ENCODE measurements at regions not wholly inside any gene's neighbourhood (a gene's known extent, or its start where the extent isn't known, plus 50 kb on each side); places are given as distances from the start of the nearest gene placed in this dataset.

DNA sequence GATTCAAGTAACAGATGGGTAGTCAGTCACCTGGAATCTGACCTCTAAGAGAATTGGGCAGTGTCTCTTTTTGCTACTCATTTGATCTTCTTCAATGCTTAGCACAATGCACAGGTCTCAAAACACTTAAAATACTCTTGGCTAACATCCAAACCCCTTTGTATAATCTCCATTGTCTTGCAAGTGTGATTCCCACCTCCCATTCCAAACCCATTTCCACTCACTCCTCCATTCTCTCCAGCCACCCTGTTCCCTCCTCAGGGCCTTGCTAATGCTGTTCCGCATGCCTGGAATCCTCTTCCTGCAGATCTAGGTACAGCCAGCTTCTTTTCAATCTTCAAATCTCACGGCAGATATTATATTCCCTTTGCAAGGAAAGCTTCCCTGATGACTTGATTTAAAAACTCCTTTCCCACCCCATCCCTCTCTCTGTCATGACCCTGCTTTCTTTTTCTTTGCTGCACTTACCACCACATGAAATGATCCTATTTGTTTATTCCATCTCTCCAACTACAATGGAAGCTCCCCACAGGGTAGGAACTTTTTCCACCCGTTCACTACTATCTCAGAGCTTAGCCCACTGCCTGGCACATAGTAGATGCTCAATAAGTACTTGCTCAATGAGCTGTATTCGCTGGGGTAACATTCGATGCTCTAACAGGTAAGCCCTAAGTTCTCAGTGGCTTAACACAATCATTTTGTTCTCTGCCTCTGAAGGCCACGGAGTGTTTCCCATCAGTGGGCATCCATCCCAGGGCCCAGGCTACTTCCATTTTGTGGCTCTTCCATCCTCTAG lies 121.7 kb downstream of the MN1 start:
- no peak overlapping the region for H3K4me3 ChIP-seq (ENCODE audit: control insufficient read depth, low read depth, low read length)
- DNase-seq (ENCODE audit: low read depth) = no peak

DNA sequence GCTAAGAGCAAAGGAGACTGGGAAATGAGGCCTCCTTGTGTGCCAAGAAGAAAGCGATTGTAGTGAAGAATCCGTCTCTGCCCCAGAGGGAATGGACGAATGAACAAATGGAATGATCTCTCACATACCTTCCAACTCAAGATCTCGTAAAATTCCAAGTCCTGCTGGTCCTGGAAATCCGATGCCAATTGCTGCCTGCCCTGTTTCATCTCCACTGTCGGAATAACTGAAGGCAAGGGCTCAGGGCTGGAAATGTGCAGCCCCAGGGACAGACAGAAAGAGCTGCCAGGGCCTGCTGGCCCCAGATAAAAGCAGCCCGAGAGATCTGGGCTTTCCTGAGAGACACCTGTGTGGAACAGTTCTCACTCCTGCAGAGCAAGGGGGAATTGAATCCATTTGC lies 120.9 kb downstream of the MN1 start:
- TF ChIP-seq, protein P1, sequence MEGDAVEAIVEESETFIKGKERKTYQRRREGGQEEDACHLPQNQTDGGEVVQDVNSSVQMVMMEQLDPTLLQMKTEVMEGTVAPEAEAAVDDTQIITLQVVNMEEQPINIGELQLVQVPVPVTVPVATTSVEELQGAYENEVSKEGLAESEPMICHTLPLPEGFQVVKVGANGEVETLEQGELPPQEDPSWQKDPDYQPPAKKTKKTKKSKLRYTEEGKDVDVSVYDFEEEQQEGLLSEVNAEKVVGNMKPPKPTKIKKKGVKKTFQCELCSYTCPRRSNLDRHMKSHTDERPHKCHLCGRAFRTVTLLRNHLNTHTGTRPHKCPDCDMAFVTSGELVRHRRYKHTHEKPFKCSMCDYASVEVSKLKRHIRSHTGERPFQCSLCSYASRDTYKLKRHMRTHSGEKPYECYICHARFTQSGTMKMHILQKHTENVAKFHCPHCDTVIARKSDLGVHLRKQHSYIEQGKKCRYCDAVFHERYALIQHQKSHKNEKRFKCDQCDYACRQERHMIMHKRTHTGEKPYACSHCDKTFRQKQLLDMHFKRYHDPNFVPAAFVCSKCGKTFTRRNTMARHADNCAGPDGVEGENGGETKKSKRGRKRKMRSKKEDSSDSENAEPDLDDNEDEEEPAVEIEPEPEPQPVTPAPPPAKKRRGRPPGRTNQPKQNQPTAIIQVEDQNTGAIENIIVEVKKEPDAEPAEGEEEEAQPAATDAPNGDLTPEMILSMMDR (conservative IDR thresholded peaks at IDR 0.05; ENCODE audit: control insufficient read depth, insufficient read depth, low read depth, low read length) = no peak

More for the DNA sequence above, 121.7 kb downstream of the MN1 start:
- TF ChIP-seq, protein P1 (conservative IDR thresholded peaks at IDR 0.05; ENCODE audit: control insufficient read depth, insufficient read depth, low read depth, low read length) = no peak

DNA sequence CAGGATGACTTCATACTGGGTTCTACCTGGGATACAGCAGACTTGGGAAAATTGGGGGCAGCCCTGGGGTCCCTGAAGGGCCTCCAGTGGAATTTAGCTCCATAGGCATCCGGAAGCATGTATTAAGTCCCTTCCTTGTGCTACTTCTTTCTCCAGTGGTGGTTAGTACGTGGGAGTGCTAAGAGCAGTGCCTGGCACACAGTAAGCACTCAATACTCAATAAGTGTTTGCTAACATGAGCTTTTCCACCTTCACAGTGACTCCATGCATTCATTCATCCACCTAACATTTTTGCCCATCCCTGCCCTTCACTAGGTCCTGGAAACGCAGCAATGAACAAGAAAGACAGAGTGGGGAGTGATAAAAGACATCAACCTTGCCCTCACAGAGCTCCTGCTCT lies 120.5 kb downstream of the MN1 start:
- no peak overlapping the region for H3K4me3 ChIP-seq (ENCODE audit: control insufficient read depth, low read depth, low read length)
- no peak for DNase-seq (ENCODE audit: low read depth)
- TF ChIP-seq, protein P1 (conservative IDR thresholded peaks at IDR 0.05; ENCODE audit: control insufficient read depth, insufficient read depth, low read depth, low read length) = no peak

More for the DNA sequence above, 120.9 kb downstream of the MN1 start:
- DNase-seq (ENCODE audit: low read depth) = no peak
- H3K4me3 ChIP-seq (ENCODE audit: control insufficient read depth, low read depth, low read length) = no peak overlapping the region

DNA sequence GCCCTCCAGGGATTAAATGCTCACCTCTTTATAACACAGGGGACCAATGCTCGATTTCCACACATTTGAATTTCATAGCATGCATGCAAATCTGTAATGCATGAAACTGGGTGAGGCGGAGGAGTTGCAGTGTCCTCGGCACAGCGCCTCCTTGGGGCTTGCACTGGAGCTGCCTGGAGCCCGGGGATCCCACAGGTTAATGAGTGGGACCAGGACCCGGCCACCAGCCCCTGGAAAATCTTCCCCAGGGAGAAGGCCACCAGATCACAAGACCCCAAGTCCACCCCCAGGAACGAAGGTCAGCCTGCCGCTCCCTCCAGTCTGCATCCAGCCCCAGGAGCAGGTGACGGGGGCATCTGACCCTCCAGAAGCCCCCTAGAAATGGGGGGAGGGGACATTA lies 119.1 kb downstream of the MN1 start:
- no peak overlapping the region for H3K4me3 ChIP-seq (ENCODE audit: control insufficient read depth, low read depth, low read length)
- DNase-seq (ENCODE audit: low read depth) = no peak
- TF ChIP-seq, protein P1 (conservative IDR thresholded peaks at IDR 0.05; ENCODE audit: control insufficient read depth, insufficient read depth, low read depth, low read length) = peak; percentile 1

DNA sequence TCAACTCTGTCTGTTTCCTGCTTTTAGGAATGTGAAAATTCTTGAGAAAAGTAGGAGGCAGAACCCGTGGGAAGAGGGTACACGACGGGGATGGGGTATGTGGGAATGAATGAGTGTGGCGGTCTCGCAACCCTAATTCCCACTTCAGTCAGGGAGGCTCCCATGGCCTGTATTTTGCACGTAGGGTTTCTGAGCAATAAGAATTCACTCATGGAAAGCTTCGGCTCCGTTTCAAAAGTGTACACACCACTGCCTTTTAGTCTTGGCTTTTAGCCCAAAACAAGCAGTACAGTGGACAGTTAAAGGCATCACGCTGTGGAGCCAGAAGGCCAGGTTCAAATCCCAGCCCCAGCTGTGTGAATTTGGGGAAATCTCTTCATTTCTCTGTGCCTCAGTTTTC lies 116.7 kb downstream of the MN1 start:
- no peak overlapping the region for H3K4me3 ChIP-seq (ENCODE audit: control insufficient read depth, low read depth, low read length)
- DNase-seq (ENCODE audit: low read depth) = no peak
- TF ChIP-seq, protein P1 (conservative IDR thresholded peaks at IDR 0.05; ENCODE audit: control insufficient read depth, insufficient read depth, low read depth, low read length) = no peak

DNA sequence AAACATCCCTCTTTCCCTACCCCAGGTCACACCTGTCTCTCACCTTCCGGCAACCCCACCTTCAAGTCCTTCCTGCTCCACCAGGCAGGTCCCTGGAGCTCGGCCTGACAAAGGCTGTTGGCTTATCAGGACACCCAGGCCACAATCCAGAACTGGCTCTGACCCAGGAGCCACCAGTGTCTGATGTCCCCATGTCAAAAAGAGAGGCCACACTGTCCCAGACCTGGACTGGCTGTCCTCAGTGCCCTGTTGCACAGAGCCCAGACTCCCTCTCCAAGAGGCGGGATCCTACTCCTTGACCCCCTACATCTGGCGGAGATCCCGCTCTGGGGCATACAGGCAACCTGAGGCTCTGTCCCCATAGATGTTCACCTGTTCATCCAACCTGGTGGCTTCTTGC lies 116.0 kb downstream of the MN1 start:
- TF ChIP-seq, protein P1 (conservative IDR thresholded peaks at IDR 0.05; ENCODE audit: control insufficient read depth, insufficient read depth, low read depth, low read length) = no peak
- no peak for DNase-seq (ENCODE audit: low read depth)
- no peak overlapping the region for H3K4me3 ChIP-seq (ENCODE audit: control insufficient read depth, low read depth, low read length)

All from fibroblast of mammary gland (primary cell).